GM12878 (cell line): ENCODE measurements at regions not wholly inside any gene's neighbourhood (a gene's known extent, or its start where the extent isn't known, plus 50 kb on each side); places are given as distances from the start of the nearest gene placed in this dataset.

ENCODE experiments used
- ATAC-seq: fragments of 200-7000 bp; cut with Tn5 transposase; 3 replicates; pipeline ENCODE4 v1.9.1; 2020; ENCODE audit warnings: mild to moderate bottlenecking, moderate library complexity
- BruUV-seq: library from RNA; stranded (reverse); fragments of 400-500 nt; replicated peaks from 2 replicates; lab custom pipeline; 2021; lab: Mats Ljungman, UMichigan
- CTCF ChIA-PET: fragments of 300-600 bp; sonication (Branson Sonifier 250); formaldehyde crosslinking; extraction: SDS; loops from one replicate; lab custom pipeline; 2021; ENCODE audit warnings: inconsistent platforms; lab: Yijun Ruan, JAX
- POLR2A ChIA-PET: fragments of 350-600 bp; formaldehyde crosslinking; extraction: SDS; loops from one replicate; lab custom pipeline; 2021; ENCODE audit warnings: inconsistent platforms; lab: Charles Lee
- RAD21 ChIA-PET: fragments of 300-600 bp; sonication (Branson Sonifier 250); formaldehyde crosslinking; loops from one replicate; lab custom pipeline; 2023; ENCODE audit warnings: antibody characterized with exemption; ENCODE audit not compliant: unreplicated experiment; lab: Charles Lee
- SMC1A ChIA-PET: fragments of 300-600 bp; sonication (Branson Sonifier 250); formaldehyde crosslinking; loops from one replicate; lab custom pipeline; 2023; ENCODE audit not compliant: unreplicated experiment, uncharacterized antibody; lab: Charles Lee
- DNase-seq: peaks from one replicate; pipeline ENCODE4 v3.0.0-alpha.2; 2011; ENCODE audit warnings: low read depth, low spot score
- FAIRE-seq: peaks from 3 replicates; lab custom pipeline; 2011; peaks lifted over from hg19 to GRCh38; lab: Jason Lieb, UNC
- H2AFZ ChIP-seq: 2 replicates; pipeline ENCODE4 v1.6.0; 2011; ENCODE audit warnings: low read depth, low read length, control low read depth; ENCODE audit not compliant: control insufficient read depth
- H3K27ac ChIP-seq: 2 replicates; pipeline ENCODE4 v1.5.1; 2011; ENCODE audit warnings: control low read depth; ENCODE audit not compliant: control insufficient read depth, insufficient read depth
- H3K27me3 ChIP-seq, 2 experiments: replicated peaks in 1 of 2; 2 replicates each; pipeline versions ENCODE4 v1.6.0 to v1.6.1; 2011; ENCODE audit warnings: low read length in 1 of 2; ENCODE audit not compliant: control insufficient read depth in 2 of 2, insufficient read depth in 2 of 2
- H3K36me3 ChIP-seq, 2 experiments: 2 replicates each; pipeline ENCODE4 v1.5.1; 2011; ENCODE audit warnings: low read length in 1 of 2; ENCODE audit not compliant: control insufficient read depth in 2 of 2, insufficient read depth in 2 of 2
- H3K4me1 ChIP-seq: 2 replicates; pipeline ENCODE4 v1.6.1; 2011; ENCODE audit warnings: mild to moderate bottlenecking, low read length, moderate library complexity, mixed read lengths; ENCODE audit not compliant: control insufficient read depth, insufficient read depth
- H3K4me2 ChIP-seq: 2 replicates; pipeline ENCODE4 v1.6.0; 2011; ENCODE audit warnings: control low read depth; ENCODE audit not compliant: control insufficient read depth, insufficient read depth
- H3K4me3 ChIP-seq: fragments of 200-600 bp; sonication (generic); 2 replicates; pipeline ENCODE4 v1.5.1; 2016
- H3K79me2 ChIP-seq: 2 replicates; pipeline ENCODE4 v1.6.0; 2011; ENCODE audit warnings: low read length; ENCODE audit not compliant: control insufficient read depth, insufficient read depth
- H3K9ac ChIP-seq: 2 replicates; pipeline ENCODE4 v1.8.0; 2011; ENCODE audit warnings: low read length, control low read depth, mixed read lengths; ENCODE audit not compliant: control insufficient read depth, insufficient read depth
- H3K9me3 ChIP-seq: replicated peaks from 3 replicates; pipeline ENCODE4 v1.5.1; 2011; ENCODE audit warnings: mild to moderate bottlenecking, low read length; ENCODE audit not compliant: control insufficient read depth, insufficient read depth
- H4K20me1 ChIP-seq: 2 replicates; pipeline ENCODE4 v1.6.0; 2011; ENCODE audit not compliant: control insufficient read depth, insufficient read depth
- CHD2 ChIP-seq: IDR thresholded peaks from 2 replicates; pipeline ENCODE4 v1.6.1; 2011; ENCODE audit warnings: low read depth, low read length, improper control_type of control experiment, borderline replicate concordance
- CREM ChIP-seq: IDR thresholded peaks from 2 replicates; pipeline ENCODE4 v1.6.1; 2014; ENCODE audit warnings: antibody characterized with exemption, low read depth
- FOS ChIP-seq: IDR thresholded peaks from 3 replicates; pipeline ENCODE4 v1.6.1; 2011; ENCODE audit warnings: borderline replicate concordance; ENCODE audit not compliant: insufficient read length; ENCODE audit errors: extremely low read depth
- IKZF2 ChIP-seq, 2 experiments: fragments of 450-650 bp; IDR thresholded peaks; 2 replicates each; pipeline ENCODE4 v1.6.1; 2017; ENCODE audit warnings: mild to moderate bottlenecking in 2 of 2, moderate library complexity in 2 of 2
- MEF2A ChIP-seq: IDR thresholded peaks from 2 replicates; pipeline ENCODE4 v1.6.1; 2011; ENCODE audit warnings: low read depth, mild to moderate bottlenecking, low read length, moderate library complexity; ENCODE audit not compliant: insufficient read depth
- MEF2B ChIP-seq: fragments of 450-650 bp; IDR thresholded peaks from 2 replicates; pipeline ENCODE4 v1.6.1; 2018; ENCODE audit warnings: mild to moderate bottlenecking, moderate library complexity; ENCODE audit not compliant: partially characterized antibody, poor library complexity, severe bottlenecking
- PAX8 ChIP-seq: fragments of 450-650 bp; IDR thresholded peaks from 2 replicates; pipeline ENCODE4 v1.6.1; 2017; ENCODE audit warnings: mild to moderate bottlenecking, moderate library complexity
- POLR2AphosphoS5 ChIP-seq: IDR thresholded peaks from 2 replicates; pipeline ENCODE4 v1.6.1; 2011; ENCODE audit warnings: mild to moderate bottlenecking, low read length, inconsistent platforms
- SPI1 ChIP-seq: IDR thresholded peaks from 2 replicates; pipeline ENCODE4 v1.6.1; 2011; ENCODE audit warnings: low read depth, mild to moderate bottlenecking, low read length, moderate library complexity, borderline replicate concordance; ENCODE audit not compliant: insufficient read depth
- SRF ChIP-seq, 2 experiments: IDR thresholded peaks; 2 replicates each; pipeline ENCODE4 v1.6.1; 2011; ENCODE audit warnings: low read depth in 2 of 2, low read length in 2 of 2, mild to moderate bottlenecking in 1 of 2, moderate library complexity in 1 of 2
- SUZ12 ChIP-seq: fragments of 200-600 bp; sonication (generic); IDR thresholded peaks from one replicate; pipeline ENCODE4 v1.6.1; 2018; ENCODE audit warnings: antibody characterized with exemption, mild to moderate bottlenecking; ENCODE audit not compliant: unreplicated experiment
- TAF1 ChIP-seq: IDR thresholded peaks from 2 replicates; pipeline ENCODE4 v1.6.1; 2011; ENCODE audit warnings: mild to moderate bottlenecking, low read depth, low read length, borderline replicate concordance
- TCF3 ChIP-seq: IDR thresholded peaks from 2 replicates; pipeline ENCODE4 v1.6.1; 2012; ENCODE audit warnings: low read depth, mild to moderate bottlenecking, low read length, borderline replicate concordance; ENCODE audit not compliant: insufficient read depth
- ZNF592 ChIP-seq: fragments of 450-650 bp; IDR thresholded peaks from 2 replicates; pipeline ENCODE4 v1.6.1; 2017; ENCODE audit warnings: mild to moderate bottlenecking, moderate library complexity
- WGBS: methylation state at CpG from one replicate; pipeline ENCODE4 v1.1.6; 2016; ENCODE audit warnings: low lambda C conversion rate; ENCODE audit not compliant: insufficient replicate concordance, insufficient coverage; ENCODE audit errors: missing lambda C conversion rate; 5-methylcytosine and 5-hydroxymethylcytosine counted together
- in situ Hi-C: fragments of 300-500 bp; cut with MboI; formaldehyde crosslinking; loops from 9 replicates; pipeline ENCODE4 v1.14.3; 2018; ENCODE audit warnings: mixed read lengths
- intact Hi-C: fragments of 100-400 bp; cut with micrococcal nuclease; formaldehyde crosslinking; loops from one replicate; pipeline ENCODE4 v1.14.2; 2022; ENCODE audit not compliant: unreplicated experiment
- TF ChIP-seq, protein P1 (sequence below): fragments of 450-650 bp; IDR thresholded peaks from 2 replicates; pipeline ENCODE4 v1.6.1; 2017; ENCODE audit warnings: low read depth, mild to moderate bottlenecking, moderate library complexity

GRCh38 chr16:80477838-80478237 is 63.0 kb upstream of the DYNLRB2 start:
- TF ChIP-seq TAF1: no peak
- no peak for TF ChIP-seq CHD2
- TF ChIP-seq ZNF592: no peak
- no peak for TF ChIP-seq SPI1
- no peak for TF ChIP-seq SUZ12
- no peak for TF ChIP-seq MEF2A
- no peak for TF ChIP-seq FOS
- no peak for TF ChIP-seq MEF2B
- no peak for TF ChIP-seq CREM
- no peak for TF ChIP-seq SRF (IDR thresholded peaks at IDR 0.05; ENCODE audit: low read depth in 2 of 2, low read length in 2 of 2)
- no peak for TF ChIP-seq TCF3
- no peak for TF ChIP-seq PAX8
- TF ChIP-seq, protein P1, sequence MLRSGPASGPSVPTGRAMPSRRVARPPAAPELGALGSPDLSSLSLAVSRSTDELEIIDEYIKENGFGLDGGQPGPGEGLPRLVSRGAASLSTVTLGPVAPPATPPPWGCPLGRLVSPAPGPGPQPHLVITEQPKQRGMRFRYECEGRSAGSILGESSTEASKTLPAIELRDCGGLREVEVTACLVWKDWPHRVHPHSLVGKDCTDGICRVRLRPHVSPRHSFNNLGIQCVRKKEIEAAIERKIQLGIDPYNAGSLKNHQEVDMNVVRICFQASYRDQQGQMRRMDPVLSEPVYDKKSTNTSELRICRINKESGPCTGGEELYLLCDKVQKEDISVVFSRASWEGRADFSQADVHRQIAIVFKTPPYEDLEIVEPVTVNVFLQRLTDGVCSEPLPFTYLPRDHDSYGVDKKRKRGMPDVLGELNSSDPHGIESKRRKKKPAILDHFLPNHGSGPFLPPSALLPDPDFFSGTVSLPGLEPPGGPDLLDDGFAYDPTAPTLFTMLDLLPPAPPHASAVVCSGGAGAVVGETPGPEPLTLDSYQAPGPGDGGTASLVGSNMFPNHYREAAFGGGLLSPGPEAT: no peak
- TF ChIP-seq POLR2AphosphoS5: no peak
- TF ChIP-seq IKZF2 (IDR thresholded peaks at IDR 0.05): no peak
- TF ChIP-seq, all 136 proteins: peak for 0
- DNase-seq (no peak), FAIRE-seq (no peak), ATAC-seq (no peak)
- Histone ChIP-seq H4K20me1 (no peaks in the 10 kb centered on the region), H3K36me3 (no peaks in the 10 kb centered on the region), H3K9ac (no peak overlapping the region), H3K27ac (no peak overlapping the region), H3K4me1 (no peaks in the 10 kb centered on the region), H3K4me3 (no peak overlapping the region), H2AFZ (no peak overlapping the region), H3K79me2 (no peaks in the 10 kb centered on the region), H3K27me3 (no peaks in the 10 kb centered on the region), H3K9me3 (no peaks in the 10 kb centered on the region), H3K4me2 (no peak overlapping the region)
- CTCF ChIA-PET: interaction anchor here (4.4 kb wide), 1 partner anchor 12 kb away, joined by 20 read pairs; no protein-coding TSS in a partner anchor
- BruUV-seq: no TSS peak
- 65% methylated on average over 2 of the region's 2 CpGs for WGBS
- in situ Hi-C loops (no loop called here), intact Hi-C loops (no loop called here)
- RAD21 ChIA-PET: no interaction called here
- SMC1A ChIA-PET: no interaction called here
- POLR2A ChIA-PET: no interaction called here
